Trophoblast cell (in vitro differentiated cells and primary cell): ENCODE measurements at regions not wholly inside any gene's neighbourhood (a gene's known extent, or its start where the extent isn't known, plus 50 kb on each side); places are given as distances from the start of the nearest gene placed in this dataset.

Experiments
- DNase-seq, 2 donors: peaks; one replicate each; pipeline ENCODE4 v3.0.0-alpha.2; 2016
- H2AFZ ChIP-seq: 2 replicates; pipeline ENCODE4 v1.6.1; 2013; ENCODE audit warnings: low read length, moderate library complexity, mild to moderate bottlenecking; ENCODE audit not compliant: insufficient read depth, poor library complexity
- H2AK5ac ChIP-seq: 2 replicates; pipeline ENCODE4 v1.6.1; 2013; ENCODE audit warnings: mild to moderate bottlenecking, low read length
- H2BK120ac ChIP-seq: 2 replicates; pipeline ENCODE4 v1.6.1; 2013; ENCODE audit warnings: low read length, mild to moderate bottlenecking, moderate library complexity; ENCODE audit not compliant: insufficient read depth, poor library complexity
- H2BK12ac ChIP-seq: 2 replicates; pipeline ENCODE4 v1.6.1; 2013; ENCODE audit warnings: mild to moderate bottlenecking, low read length, moderate library complexity
- H2BK5ac ChIP-seq: 2 replicates; pipeline ENCODE4 v1.6.1; 2013; ENCODE audit warnings: low read length, low read depth, moderate library complexity, mild to moderate bottlenecking; ENCODE audit not compliant: poor library complexity
- H3K14ac ChIP-seq: 2 replicates; pipeline ENCODE4 v1.6.1; 2013; ENCODE audit warnings: mild to moderate bottlenecking, low read length
- H3K18ac ChIP-seq: 2 replicates; pipeline ENCODE4 v1.6.1; 2013; ENCODE audit warnings: mild to moderate bottlenecking, low read length
- H3K23ac ChIP-seq: 2 replicates; pipeline ENCODE4 v1.6.1; 2013; ENCODE audit warnings: low read length
- H3K27ac ChIP-seq: 2 replicates; pipeline ENCODE4 v1.5.1; 2013; ENCODE audit warnings: low read depth, mild to moderate bottlenecking, inconsistent platforms, low read length, moderate library complexity
- H3K27me3 ChIP-seq: 2 replicates; pipeline ENCODE4 v1.6.1; 2013; ENCODE audit warnings: inconsistent platforms, mild to moderate bottlenecking, low read length, moderate library complexity; ENCODE audit not compliant: insufficient read depth
- H3K36me3 ChIP-seq, 2 experiments: 1 replicate in 1 of 2; 2 replicates in 1 of 2; pipeline ENCODE4 v1.6.1; 2013; ENCODE audit warnings: low read length in 2 of 2, mild to moderate bottlenecking in 2 of 2, moderate library complexity in 1 of 2; ENCODE audit not compliant: insufficient read depth in 2 of 2, control insufficient read depth in 1 of 2
- H3K4ac ChIP-seq: 2 replicates; pipeline ENCODE4 v1.6.1; 2013; ENCODE audit warnings: low read depth, mild to moderate bottlenecking, low read length, moderate library complexity
- H3K4me1 ChIP-seq, 2 experiments: 1 replicate in 1 of 2; 2 replicates in 1 of 2; pipeline ENCODE4 v1.6.1; 2013; ENCODE audit warnings: low read length in 2 of 2, mild to moderate bottlenecking in 2 of 2, moderate library complexity in 1 of 2; ENCODE audit not compliant: insufficient read depth in 2 of 2, control insufficient read depth in 1 of 2
- H3K4me2 ChIP-seq: 2 replicates; pipeline ENCODE4 v1.6.1; 2013; ENCODE audit warnings: inconsistent platforms, mild to moderate bottlenecking, low read length, moderate library complexity
- H3K4me3 ChIP-seq: 2 replicates; pipeline ENCODE4 v1.5.1; 2013; ENCODE audit warnings: mild to moderate bottlenecking, low read depth, low read length, inconsistent platforms
- H3K79me1 ChIP-seq: one replicate; pipeline ENCODE4 v1.6.1; 2013; ENCODE audit warnings: low read length
- H3K79me2 ChIP-seq: 2 replicates; pipeline ENCODE4 v1.6.1; 2013; ENCODE audit warnings: low read length, mild to moderate bottlenecking; ENCODE audit not compliant: control insufficient read depth, insufficient read depth, poor library complexity
- H3K9ac ChIP-seq: 2 replicates; pipeline ENCODE4 v1.6.1; 2013; ENCODE audit warnings: mild to moderate bottlenecking, low read length
- H3K9me3 ChIP-seq: 2 replicates; pipeline ENCODE4 v1.6.1; 2013; ENCODE audit warnings: low read depth, mild to moderate bottlenecking, control low read depth, inconsistent platforms, low read length; ENCODE audit not compliant: insufficient read depth
- H4K12ac ChIP-seq: 2 replicates; pipeline ENCODE4 v1.6.1; 2013; ENCODE audit warnings: low read depth, mild to moderate bottlenecking, low read length, moderate library complexity
- H4K8ac ChIP-seq: 2 replicates; pipeline ENCODE4 v1.6.1; 2013; ENCODE audit warnings: low read depth, mild to moderate bottlenecking, low read length, moderate library complexity
- H4K91ac ChIP-seq: one replicate; pipeline ENCODE4 v1.6.1; 2013; ENCODE audit warnings: low read depth, mild to moderate bottlenecking, low read length, moderate library complexity
- WGBS: extraction: QIAGEN DNeasy Blood & Tissue Kit; methylation state at CpG from one replicate; pipeline ENCODE4 v1.1.7; 2013; ENCODE audit warnings: missing lambda C conversion rate; ENCODE audit not compliant: insufficient read length, insufficient coverage; ENCODE audit errors: extremely low coverage; 5-methylcytosine and 5-hydroxymethylcytosine counted together

GRCh38 chr18:67608615-67609273 is 92.2 kb upstream of the DSEL start:
- no peaks in the 10 kb centered on the region for H3K27me3 ChIP-seq
- no peaks in the 10 kb centered on the region for H3K36me3 ChIP-seq
- no peak overlapping the region for H2AK5ac ChIP-seq
- WGBS = no CpG with 5 or more reads among the region's 1 CpG
- no peak overlapping the region for H3K18ac ChIP-seq
- H2BK5ac ChIP-seq = no peak overlapping the region
- H3K9ac ChIP-seq = no peak overlapping the region
- H3K23ac ChIP-seq = no peak overlapping the region
- no peak overlapping the region for H3K14ac ChIP-seq
- no peak overlapping the region for H2BK12ac ChIP-seq
- peak in 1 of 2 donors; percentile 37 for DNase-seq
- no peak overlapping the region for H4K12ac ChIP-seq
- no peak overlapping the region for H2AFZ ChIP-seq
- H3K79me1 ChIP-seq = no peaks in the 10 kb centered on the region
- no peak overlapping the region for H4K8ac ChIP-seq
- H3K4ac ChIP-seq = no peak overlapping the region
- H3K4me1 ChIP-seq = no peaks in the 10 kb centered on the region
- H2BK120ac ChIP-seq = no peak overlapping the region
- H3K27ac ChIP-seq = no peak overlapping the region
- H3K9me3 ChIP-seq = peaks cover 1% of the 10 kb centered on the region
- H3K4me2 ChIP-seq = no peak overlapping the region
- H3K79me2 ChIP-seq = no peaks in the 10 kb centered on the region
- no peak overlapping the region for H3K4me3 ChIP-seq
- no peak overlapping the region for H4K91ac ChIP-seq

GRCh38 chr18:67608191-67608590 is 91.7 kb upstream of the DSEL start:
- Histone ChIP-seq H3K9me3 (peaks cover 5% of the 10 kb centered on the region), H3K79me1 (no peaks in the 10 kb centered on the region), H3K4ac (no peak overlapping the region), H3K23ac (no peak overlapping the region), H2AFZ (no peak overlapping the region), H4K12ac (no peak overlapping the region), H3K27me3 (no peaks in the 10 kb centered on the region), H3K27ac (no peak overlapping the region), H3K9ac (no peak overlapping the region), H2AK5ac (no peak overlapping the region), H2BK120ac (no peak overlapping the region), H3K4me2 (no peak overlapping the region), H2BK5ac (no peak overlapping the region), H4K91ac (no peak overlapping the region), H4K8ac (no peak overlapping the region), H3K4me3 (no peak overlapping the region), H3K79me2 (no peaks in the 10 kb centered on the region), H2BK12ac (no peak overlapping the region), H3K14ac (no peak overlapping the region), H3K18ac (no peak overlapping the region), H3K4me1 (no peaks in the 10 kb centered on the region), H3K36me3 (no peaks in the 10 kb centered on the region)
- DNase-seq = no peak

GRCh38 chr18:67600181-67601180 is 84.0 kb upstream of the DSEL start:
- WGBS = no CpG with 5 or more reads among the region's 7 CpGs
- Histone ChIP-seq H3K9me3 (peaks cover 3% of the 10 kb centered on the region), H3K23ac (no peak overlapping the region), H2BK5ac (no peak overlapping the region), H2BK120ac (no peak overlapping the region), H3K4me2 (peak overlapping the region; percentile 18), H3K27ac (no peak overlapping the region), H3K4ac (no peak overlapping the region), H2BK12ac (no peak overlapping the region), H3K27me3 (no peaks in the 10 kb centered on the region), H3K4me3 (no peak overlapping the region), H3K18ac (no peak overlapping the region), H4K8ac (no peak overlapping the region), H3K79me2 (no peaks in the 10 kb centered on the region), H4K12ac (no peak overlapping the region), H3K36me3 (peaks cover 0 to 2% of the 10 kb centered on the region in 2 experiments), H2AFZ (no peak overlapping the region), H3K9ac (no peak overlapping the region), H3K79me1 (no peaks in the 10 kb centered on the region), H4K91ac (no peak overlapping the region), H3K14ac (no peak overlapping the region), H3K4me1 (peaks cover 0 to 2% of the 10 kb centered on the region in 2 experiments), H2AK5ac (no peak overlapping the region)
- DNase-seq = peak; percentile 84 to 90

- Histone ChIP-seq H3K4me1 (peaks cover 0 to 2% of the 10 kb centered on the region in 2 experiments), H3K27ac (no peak overlapping the region), H3K79me1 (no peaks in the 10 kb centered on the region), H2BK120ac (no peak overlapping the region), H2BK5ac (no peak overlapping the region), H4K91ac (no peak overlapping the region), H3K79me2 (no peaks in the 10 kb centered on the region), H2AFZ (no peak overlapping the region), H4K8ac (no peak overlapping the region), H3K9ac (no peak overlapping the region), H3K14ac (no peak overlapping the region), H3K27me3 (no peaks in the 10 kb centered on the region), H4K12ac (no peak overlapping the region), H3K4me3 (no peak overlapping the region), H3K4me2 (no peak overlapping the region), H3K36me3 (peaks cover 0 to 2% of the 10 kb centered on the region in 2 experiments), H2BK12ac (peak overlapping the region; percentile 95), H2AK5ac (no peak overlapping the region), H3K23ac (no peak overlapping the region), H3K4ac (no peak overlapping the region), H3K9me3 (peaks cover 3% of the 10 kb centered on the region), H3K18ac (no peak overlapping the region)
- WGBS = no CpG with 5 or more reads among the region's 2 CpGs
- DNase-seq = peak in 1 of 2 donors; percentile 48
Observed at GRCh38 chr18:67599277-67599676, 82.8 kb upstream of the DSEL start.
